Amniotic epithelial cell (primary cell): ENCODE measurements at regions not wholly inside any gene's neighbourhood (a gene's known extent, or its start where the extent isn't known, plus 50 kb on each side); places are given as distances from the start of the nearest gene placed in this dataset.

Experiments used
- DNase-seq: peaks from one replicate; pipeline ENCODE4 v3.0.0-alpha.2; 2010; ENCODE audit warnings: low read depth

DNA sequence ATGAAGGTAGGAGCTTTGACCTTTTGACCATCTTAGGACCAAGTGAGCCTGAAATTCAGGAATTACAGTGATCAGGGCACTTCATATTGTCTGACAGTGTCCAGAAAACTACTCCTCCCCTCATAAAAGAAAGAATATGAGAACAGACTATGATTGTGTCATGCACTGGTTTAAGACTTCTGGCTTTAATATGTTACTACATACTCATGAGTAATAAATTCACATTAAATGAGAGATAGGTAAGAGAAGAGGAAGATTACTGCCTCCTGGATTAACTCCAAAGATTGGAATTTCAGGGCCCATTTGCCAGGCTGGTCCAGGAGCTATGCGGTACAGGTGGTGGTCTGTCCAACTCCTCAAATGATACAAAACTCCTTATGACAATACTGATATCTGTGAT lies 213.5 kb upstream of the ADRA1B start:
- no peak for DNase-seq

DNA sequence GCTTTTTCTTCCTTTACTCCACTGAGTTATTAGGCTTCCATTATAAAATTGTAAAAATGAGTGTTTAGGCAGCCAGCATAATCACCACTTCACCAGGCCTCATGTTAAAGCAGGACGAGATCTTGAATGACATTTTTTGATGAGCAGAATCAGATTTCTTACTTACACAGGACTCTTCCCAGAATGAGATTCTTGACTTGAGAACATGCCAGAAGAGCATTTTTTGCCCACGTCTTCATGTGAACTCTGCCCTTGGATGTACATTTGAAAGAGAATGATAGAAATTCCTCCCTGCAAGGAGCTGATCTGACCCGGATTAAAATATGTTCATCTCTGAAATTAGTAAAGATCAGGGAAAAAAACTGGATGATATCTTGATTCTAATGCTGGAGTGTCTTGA lies 212.1 kb upstream of the ADRA1B start:
- DNase-seq: no peak

DNA sequence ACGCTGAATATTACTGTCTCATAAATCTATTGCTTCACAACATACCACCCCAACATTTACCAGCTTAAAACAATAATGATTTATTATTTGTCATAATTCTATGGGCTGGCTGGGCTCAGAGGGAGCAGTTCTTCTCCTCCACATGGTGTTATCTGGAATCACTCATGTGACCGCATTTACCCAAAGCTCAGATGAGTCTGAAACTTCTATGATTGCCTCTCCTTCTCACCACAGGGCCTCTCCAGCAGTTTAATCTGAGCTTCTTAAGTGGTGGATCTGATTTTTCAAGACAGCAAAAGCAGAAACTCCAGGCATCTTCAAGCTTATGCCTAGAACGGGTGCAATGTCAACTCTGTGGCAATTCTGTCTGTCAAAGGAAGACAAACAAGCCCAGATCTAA lies 210.3 kb upstream of the ADRA1B start:
- no peak for DNase-seq

DNA sequence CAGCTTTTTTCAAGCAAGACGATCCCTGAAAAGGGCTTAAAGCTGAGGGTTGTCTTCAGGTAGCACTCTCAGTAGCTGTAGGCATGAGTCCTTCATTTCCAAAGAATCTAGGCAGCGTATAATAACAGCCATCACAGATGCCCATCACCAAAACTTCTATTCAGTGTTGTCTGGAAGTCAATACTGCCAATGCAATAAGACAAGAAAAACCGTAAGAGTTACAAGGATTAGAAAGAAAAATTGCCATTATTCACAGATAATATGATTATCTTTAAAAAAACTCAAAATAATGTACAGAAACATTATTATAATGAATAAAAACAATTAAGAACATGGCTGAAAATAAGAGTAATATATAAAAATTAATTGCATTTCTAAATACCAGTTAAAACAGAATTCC lies 208.2 kb upstream of the ADRA1B start:
- DNase-seq: no peak

DNA sequence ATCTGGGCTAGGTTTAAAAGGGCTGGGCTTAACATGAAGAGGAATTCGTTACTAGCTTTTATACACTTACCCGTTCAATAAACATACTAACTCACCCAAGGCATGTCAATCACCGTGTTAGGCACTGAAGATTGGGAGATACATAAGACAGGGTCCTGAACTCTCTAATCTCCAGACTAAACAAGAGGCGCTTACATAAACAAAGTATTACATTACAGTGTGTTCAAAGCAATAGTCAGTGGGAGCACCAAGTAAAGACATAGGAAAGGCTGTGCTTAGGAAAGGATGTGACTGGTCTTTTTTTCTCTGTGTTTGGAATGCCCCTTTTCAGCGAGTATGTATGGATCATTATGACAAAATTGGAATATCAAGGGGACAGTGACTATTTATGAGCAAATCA lies 203.6 kb upstream of the ADRA1B start:
- peak; percentile 50 for DNase-seq

DNA sequence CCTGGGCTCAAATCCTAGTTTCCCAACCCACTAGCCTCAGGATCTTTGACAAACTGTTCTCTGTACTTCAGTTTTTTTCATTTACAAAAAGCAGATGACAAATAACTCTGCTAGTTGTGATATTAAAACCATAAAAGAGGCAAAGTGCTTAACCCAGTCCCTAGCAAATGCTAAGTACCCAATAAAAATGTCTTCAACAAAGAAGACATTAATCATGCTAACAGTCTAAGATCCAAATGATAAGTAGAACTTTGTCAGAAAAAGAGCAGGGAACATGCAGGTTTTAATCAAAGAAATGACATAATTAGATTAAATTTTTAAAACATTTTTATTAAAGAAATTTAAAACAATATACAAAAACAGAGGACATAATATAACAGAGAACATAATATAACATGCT lies 203.0 kb upstream of the ADRA1B start:
- no peak for DNase-seq

DNA sequence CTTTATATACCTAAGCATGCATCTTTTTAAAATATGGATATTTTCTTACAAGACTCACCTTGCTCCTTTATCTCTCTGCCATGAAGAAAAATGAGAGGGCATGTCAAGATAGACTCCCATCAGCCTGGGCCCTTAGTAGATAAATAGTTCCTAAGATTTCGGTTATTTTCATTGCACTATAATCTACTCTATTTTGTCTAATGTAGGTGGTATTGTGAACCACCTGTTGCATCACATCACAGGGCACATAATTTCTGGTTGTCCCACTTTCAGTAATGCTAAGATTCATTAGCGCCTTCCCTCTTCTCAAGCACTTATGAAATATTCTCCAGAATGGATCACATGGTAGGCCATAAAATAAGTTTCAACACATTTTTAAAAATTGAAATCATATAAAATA lies 202.5 kb upstream of the ADRA1B start:
- no peak for DNase-seq

DNA sequence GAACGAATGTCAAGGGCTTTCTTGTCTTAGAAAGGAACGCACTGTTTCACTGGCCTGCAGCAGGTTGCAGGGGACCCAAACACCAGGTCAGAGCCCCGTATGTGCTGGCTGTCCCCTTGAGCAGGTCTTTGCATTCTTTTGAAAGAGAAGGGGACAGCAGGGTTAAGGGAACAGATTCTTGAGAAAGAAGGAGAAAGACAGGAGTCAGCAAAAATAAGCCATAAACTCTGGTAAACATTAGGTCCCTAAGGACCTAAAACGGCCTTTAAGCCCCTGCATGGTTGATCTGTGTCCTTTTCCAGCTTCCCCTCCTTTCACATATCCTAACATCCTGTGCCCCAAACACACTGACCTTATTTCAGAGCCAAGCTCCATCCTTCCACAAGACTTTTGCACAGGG lies 190.8 kb upstream of the ADRA1B start:
- DNase-seq: no peak

DNA sequence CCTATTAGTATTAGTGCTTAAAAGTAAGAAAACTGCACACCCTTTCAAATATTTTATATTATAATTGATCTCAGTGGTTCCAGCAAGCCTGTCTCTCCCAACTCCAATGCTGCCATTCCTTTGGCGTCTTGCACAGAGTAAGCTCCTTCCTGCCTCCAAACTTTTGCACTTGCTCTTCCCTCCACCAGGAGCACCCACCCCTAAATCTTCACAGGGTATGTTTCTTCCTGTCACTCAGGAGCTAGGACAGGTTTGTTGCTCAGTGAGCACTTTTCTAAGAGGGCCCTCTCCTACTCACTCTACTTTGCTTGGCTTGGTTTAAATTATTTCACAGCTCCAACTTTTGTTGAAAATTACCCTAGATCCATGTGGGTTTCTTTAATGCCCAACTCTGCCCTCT lies 189.1 kb upstream of the ADRA1B start:
- no peak for DNase-seq

DNA sequence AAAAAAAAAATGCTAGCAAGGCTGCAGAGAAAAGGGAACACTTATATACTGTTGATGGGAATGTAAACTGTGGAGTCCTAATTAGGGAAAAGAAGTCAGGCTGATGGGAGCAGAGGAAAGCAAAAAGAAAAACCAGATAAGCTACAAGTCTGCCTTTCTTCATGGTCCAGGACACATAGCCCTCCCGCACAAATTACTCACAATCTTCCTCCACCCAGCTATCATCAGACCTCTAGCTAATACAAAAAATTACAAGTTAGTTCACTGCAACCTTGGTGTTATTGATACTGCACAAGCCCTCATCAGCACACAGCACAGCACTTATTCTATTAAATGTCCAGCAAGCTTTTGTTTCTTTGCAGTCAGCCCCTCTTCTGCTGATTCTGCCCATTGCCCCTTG lies 186.0 kb upstream of the ADRA1B start:
- no peak for DNase-seq

DNA sequence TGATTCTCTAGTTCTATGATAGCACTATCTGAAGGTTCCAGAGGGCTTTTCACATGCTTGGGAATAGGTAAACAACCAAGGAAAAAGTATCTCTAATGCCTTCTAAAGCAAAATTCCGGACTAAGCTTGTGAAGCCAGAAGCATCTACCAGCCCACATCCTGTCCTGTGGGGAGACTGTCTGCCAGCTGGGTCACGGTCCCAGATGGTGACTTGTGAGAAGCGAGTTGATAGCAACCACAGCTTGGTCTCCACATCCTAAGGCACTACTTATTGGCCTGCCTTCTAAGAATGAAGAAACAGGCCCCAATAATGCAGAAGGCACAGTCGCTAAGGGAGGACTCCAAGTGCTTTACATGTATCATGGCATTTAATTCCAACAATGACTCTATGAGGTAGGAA lies 184.1 kb upstream of the ADRA1B start:
- DNase-seq: no peak

DNA sequence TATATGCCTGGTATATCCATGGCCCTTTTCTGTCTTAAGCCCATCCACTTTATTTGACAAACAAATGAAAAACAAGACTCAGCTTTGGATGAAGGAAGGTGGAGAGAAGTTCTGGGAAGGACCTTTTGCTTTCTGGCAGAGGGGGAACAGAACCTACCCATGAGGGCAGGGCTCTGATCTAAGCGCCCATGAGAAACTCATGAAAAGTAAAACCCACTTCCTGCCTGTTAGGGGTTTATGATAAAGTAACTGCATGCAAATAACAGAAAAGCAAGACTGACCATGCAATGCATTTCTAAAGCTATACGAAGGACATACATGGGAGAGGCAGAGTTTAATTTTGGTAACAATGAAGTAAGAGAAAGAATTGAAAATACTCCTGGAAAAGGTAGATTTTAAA lies 181.9 kb upstream of the ADRA1B start:
- DNase-seq: no peak

DNA sequence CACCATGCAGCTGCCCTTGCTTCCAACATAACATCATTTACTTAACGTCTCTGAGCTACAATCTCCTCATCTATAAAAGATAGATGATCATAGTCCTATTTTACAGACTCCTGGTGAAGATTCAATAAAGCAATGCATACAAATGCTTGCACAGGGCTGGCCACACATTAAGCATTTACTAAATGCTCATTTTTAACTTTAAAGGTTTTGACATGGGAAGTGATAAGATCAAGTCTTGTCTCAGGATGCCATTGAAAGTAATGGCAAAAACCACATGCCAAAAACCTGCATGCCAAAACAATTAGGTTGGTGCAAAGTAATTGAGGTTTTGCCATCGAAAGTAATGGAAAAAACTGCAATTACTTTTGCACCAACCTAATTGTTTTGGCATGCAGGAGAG lies 181.2 kb upstream of the ADRA1B start:
- DNase-seq: no peak

DNA sequence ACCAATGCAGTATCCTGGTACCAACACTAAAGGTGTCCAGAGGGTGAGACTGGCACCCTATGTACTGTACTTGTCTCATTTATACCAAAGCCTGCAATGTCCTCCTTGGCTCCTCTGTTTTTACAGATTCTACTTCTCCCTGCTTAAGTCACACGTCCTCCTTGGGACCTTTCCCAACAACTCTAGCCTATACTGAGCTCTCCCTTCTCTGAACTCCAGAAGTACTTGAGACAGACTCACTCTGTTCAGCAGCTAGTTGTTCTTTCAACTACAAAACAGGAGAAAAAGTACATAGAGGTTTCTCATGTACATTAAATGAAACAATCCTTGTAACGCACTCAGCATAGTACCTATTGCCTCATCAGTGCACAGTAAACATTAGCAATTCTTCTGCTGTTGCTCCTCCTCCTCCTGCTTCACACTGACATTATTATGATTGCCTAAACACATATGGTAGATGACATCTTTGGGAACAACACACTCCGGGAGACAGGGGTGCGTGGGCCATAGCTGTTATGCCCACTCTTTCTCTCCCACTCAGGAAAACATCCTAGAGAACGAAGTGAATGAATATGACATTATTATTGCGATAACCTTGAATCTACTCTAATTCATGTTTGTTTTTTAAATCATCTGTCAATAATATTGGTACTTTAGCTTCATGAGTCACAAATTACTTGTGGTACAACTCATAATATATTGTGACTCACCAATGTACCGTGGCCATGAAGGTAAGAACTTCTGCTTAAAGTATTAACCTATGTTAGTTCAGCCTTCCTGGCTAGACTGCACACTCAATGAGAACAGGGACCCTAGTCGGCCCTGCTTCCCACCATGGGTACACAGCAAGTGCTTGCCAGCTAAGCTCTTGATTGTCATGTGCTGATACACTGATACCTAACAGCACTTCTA lies 180.3 kb upstream of the ADRA1B start:
- no peak for DNase-seq

DNA sequence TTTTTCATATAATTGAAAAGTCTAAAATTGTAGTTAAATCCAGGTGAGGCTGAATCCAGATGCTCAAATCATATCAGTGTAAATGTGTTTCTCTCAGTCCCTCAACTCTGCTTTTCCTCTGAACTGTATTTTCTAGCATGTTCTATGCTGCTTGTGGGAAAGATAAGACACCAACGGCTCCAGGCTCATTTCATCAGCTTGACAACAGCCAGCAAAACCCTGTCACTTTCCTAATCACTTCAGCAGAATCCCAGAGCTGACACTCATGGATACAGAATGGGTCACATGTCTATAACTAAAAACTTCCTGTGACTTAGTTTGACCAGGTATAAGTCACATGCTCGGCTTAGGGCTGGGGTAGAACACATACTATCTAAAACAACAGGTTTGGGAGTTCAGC lies 179.4 kb upstream of the ADRA1B start:
- DNase-seq: no peak

DNA sequence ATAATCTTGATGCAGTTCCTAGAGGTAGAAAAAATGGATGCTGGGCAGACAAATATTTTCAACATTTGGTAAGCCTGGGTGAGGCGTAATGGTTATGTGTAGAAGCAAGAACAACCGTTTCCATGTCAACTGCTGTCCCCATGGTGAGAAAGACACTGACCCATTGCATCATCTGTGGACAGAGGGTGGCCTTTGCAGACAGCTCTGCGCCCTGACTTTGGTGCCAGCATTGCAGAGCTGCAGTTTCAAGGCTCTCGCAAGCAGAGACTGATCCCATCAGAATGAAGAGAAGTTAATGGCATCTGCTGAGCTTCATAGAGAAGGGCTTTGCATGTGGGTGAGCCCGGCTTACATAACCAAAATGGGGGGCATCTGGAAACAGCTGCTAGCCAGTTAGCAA lies 179.0 kb upstream of the ADRA1B start:
- DNase-seq: no peak

DNA sequence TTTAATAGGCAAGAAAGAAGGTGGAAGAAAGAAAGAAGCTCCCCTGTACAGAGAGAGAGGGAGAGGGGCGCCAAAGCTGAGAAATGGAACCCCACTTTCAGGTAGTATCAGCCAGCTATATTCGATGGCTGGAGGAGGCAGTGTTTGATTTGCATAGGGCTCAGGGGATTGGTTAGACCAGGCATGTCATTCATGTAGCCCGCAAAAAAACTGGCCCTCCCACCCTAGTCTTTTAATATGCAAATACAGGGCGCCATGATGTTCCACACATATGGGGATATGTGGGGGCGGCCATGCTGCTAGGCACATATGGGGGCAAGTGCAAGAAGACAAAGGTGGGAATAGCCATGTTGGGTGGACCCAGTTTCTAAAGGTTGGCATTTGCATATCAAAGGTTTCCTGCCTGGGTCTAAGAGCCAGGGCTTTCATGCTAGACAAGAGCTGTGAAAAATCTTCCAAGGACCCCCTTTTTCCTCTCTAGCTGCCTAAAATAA lies 174.4 kb upstream of the ADRA1B start:
- DNase-seq: no peak

DNA sequence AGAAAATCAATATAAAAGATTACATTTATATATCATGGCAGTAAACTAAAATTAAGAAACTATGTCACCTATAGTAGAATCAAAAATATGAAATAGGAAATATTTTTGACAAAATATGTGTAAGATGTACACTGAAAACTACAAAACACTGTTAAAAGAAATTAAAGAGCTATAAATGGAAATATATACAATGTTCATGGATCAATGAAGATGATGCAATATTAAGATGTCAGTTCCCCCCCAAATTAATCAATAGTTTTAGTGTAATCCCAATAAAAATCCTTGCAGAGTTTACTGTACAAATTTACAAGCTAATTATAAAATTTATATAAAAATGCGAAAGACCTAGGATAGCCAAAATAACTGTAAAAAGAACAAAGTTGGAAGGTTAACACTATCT lies 173.0 kb upstream of the ADRA1B start:
- no peak for DNase-seq

DNA sequence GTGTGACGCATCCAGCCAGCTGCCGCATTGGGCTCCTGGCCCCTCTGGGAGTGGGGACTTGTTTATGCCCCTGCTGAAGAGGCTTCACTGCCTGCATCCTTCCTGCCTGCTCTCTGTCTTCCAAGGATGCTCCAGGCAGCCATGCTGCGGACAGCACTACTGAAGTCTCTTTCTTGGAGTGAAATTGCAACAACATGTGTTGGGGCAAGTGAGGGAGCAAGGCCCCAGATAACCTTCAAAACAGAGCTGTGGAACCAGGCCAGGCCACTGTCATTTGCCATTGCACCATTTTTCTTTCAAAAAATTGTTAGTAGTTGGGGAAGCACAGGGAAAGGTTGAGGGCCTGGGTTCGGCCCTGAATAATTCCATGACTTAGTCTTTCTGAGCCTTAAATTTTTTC lies 169.6 kb upstream of the ADRA1B start:
- DNase-seq: no peak

DNA sequence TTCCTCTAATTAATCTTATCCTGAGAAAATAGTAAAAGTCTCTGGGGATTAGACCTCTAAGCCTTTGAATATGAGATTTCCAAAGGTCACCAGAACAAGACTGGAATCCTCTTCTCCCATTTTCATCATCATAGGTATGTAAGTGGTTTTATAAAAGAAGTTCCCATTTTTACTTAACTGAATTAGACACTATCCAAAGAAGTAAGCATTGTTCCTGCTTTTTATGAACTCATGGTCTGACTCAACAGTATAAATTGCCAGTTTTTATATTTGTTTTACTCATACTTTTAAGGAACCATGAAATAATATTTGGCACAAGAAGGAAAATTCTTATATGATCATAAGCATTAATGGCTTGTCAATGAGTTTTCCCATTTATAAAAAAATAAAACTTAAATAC lies 167.1 kb upstream of the ADRA1B start:
- no peak for DNase-seq

DNA sequence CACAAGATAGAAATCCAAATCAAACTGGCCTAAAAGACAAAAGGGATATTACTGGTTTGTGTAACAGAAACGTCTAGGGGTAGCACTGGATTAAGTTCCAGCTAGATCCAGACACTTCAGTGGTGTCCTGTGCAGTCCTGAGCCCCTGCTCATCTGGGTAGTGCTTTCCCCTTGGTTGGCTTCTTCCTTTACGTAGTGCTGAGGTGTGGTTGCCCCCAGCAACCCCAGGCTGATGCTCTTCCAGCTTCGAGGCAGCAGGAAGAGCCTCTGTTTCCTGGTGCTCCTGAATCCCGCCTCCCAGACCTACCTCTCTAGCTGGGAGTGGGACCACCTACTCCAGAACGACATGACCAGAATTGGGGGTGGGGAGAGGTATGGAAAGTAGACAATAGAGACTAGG lies 166.1 kb upstream of the ADRA1B start:
- no peak for DNase-seq

DNA sequence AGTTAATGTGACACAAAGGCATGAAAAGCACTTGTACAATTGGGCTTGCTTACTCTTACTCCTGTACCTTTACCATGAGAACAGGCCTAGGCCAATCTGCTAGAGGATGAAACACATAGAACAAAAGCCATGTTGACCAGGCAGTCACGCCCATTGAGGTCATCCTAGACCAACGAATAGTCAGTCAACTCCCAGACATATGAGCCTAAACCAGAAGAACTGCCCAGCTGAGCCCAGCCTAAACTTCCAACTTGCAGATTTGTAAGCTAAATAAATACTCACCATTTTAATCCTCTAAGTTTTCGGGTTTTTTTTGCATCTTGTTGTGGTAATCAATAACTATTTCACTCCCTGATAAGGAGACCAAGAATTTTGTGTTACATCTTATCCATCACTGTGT lies 164.8 kb upstream of the ADRA1B start:
- DNase-seq: no peak

DNA sequence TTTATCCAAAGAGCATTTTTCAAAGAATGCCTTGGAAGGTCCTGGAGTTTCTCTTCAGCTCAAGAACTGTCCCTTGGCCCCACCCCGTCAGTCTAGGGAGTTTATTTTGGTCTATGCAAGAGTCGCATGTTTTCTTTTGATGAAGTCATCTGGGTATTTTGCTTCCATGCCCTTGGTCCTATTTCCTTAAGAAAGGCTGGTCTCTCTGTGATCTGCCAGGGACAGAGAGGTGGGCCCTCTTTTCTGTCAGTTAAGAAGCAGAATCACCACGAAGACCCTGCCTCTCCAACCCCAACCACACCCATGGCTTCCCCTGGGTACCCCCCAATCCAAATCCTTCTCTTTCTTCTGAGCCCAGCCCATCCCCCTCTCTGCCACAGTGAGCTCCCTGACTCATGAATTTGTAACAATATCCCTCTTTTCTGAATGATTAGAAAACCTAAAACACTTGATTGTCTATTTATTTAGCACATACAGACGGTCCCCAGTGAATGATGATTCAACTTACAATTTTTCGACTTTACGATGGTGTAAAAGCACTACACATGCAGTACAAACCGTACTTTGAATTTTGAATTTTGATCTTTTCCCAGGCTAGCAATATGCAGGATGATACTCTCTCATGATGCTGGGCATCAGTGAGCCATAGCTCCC lies 163.5 kb upstream of the ADRA1B start:
- no peak for DNase-seq

DNA sequence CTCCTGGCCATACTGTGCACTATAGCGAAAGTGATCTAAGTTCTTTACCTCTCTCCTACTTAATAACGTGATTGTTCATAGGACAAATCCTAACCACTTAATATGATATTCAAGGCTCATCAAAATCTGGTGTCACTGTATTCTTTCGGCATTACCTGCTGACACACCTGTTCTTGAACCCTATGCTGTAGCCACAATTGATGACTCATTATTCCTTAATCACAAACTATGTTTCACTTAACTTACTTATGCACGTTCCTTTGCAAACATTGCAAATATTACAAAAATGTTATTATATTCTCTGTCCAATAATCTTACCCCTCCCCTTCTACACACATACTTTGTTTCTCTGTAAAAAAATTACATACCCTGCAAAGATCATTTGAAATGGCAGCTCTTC lies 158.1 kb upstream of the ADRA1B start:
- no peak for DNase-seq
